ENCODE measurements at regions not wholly inside any gene's neighbourhood (a gene's known extent, or its start where the extent isn't known, plus 50 kb on each side); places are given as distances from the start of the nearest gene placed in this dataset.

DNA sequence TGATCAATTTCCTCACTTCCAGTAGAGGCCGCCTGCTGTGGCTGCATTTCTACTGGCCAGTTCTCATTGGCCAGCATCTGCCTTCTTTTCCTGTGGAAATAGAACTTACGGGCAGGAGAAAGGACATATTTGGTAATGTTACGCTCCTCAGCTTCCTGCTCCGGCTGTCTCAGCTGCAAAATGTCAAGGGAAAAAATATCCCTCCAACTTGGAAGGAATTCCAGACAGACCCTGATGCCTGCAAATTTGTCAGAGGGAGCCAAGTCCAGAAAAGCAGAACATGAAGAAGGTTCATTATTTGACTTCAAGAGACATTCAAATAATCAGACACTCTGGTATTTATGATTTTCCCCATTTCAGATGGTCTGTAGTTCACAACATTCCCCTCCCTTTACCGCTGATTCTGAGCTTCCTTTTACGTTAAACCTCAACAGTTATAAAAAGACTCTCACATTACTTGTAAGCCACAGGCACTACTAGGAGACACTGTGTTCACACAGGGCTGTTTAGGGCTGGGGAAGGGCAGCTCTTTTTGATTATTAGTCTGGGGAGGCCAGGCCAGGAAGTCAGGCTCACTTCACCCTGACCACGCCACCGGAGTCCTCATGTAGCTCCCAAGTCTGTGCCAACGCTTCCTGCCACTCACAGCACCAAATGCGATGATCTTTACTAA lies 179.6 kb upstream of the CCN2 start:
- CTCF ChIA-PET, result interaction anchor here (0.8 kb wide), 1 partner anchor 28 kb away, joined by 3 read pairs; no protein-coding TSS in a partner anchor
- ATAC-seq (ENCODE audit: low read depth) (no peak), DNase-seq (no peak)
- H3K4me3 Mint-ChIP-seq, result peak overlapping the region; percentile 21
- H3K4me1 Mint-ChIP-seq, result peaks cover 60% of the 10 kb centered on the region
- H3K27ac Mint-ChIP-seq, result peak overlapping the region; percentile 72
- H3K27me3 Mint-ChIP-seq, result no peaks in the 10 kb centered on the region
- H3K9me3 Mint-ChIP-seq, result no peaks in the 10 kb centered on the region
- intact Hi-C loops (cut with micrococcal nuclease), result loop anchor here (5.0 to 10.0 kb wide), 3 partner anchors 176 to 443 kb away; partner anchors contain the start of gene CCN2
- POLR2A ChIA-PET, result no interaction called here
- no peaks in the 10 kb centered on the region for H3K36me3 Mint-ChIP-seq (ENCODE audit: low read depth)
- TF ChIP-seq, protein P1, sequence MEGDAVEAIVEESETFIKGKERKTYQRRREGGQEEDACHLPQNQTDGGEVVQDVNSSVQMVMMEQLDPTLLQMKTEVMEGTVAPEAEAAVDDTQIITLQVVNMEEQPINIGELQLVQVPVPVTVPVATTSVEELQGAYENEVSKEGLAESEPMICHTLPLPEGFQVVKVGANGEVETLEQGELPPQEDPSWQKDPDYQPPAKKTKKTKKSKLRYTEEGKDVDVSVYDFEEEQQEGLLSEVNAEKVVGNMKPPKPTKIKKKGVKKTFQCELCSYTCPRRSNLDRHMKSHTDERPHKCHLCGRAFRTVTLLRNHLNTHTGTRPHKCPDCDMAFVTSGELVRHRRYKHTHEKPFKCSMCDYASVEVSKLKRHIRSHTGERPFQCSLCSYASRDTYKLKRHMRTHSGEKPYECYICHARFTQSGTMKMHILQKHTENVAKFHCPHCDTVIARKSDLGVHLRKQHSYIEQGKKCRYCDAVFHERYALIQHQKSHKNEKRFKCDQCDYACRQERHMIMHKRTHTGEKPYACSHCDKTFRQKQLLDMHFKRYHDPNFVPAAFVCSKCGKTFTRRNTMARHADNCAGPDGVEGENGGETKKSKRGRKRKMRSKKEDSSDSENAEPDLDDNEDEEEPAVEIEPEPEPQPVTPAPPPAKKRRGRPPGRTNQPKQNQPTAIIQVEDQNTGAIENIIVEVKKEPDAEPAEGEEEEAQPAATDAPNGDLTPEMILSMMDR (IDR thresholded peaks at IDR 0.05), result no peak

- no peaks in the 10 kb centered on the region for H3K9me3 Mint-ChIP-seq
- POLR2A ChIA-PET, result no interaction called here
Observed at GRCh38 chr6:132128424-132128823, 177.3 kb upstream of the CCN2 start.

GRCh38 chr6:132126150-132126549 lies 175.0 kb upstream of the CCN2 start:
- Mint-ChIP-seq H3K27me3 (no peaks in the 10 kb centered on the region), H3K9me3 (no peaks in the 10 kb centered on the region), H3K36me3 (ENCODE audit: low read depth) (no peaks in the 10 kb centered on the region), H3K4me3 (no peak overlapping the region), H3K27ac (no peak overlapping the region), H3K4me1 (peaks cover 14% of the 10 kb centered on the region)
- ATAC-seq (ENCODE audit: low read depth), result no peak
- ChIA-PET CTCF (no interaction called here), POLR2A (no interaction called here)
- TF ChIP-seq, protein P1 (IDR thresholded peaks at IDR 0.05), result no peak
- no peak for DNase-seq
- intact Hi-C loops (cut with micrococcal nuclease), result no loop called here

More at GRCh38 chr6:132128424-132128823, 177.3 kb upstream of the CCN2 start:
- ATAC-seq (ENCODE audit: low read depth) (no peak), DNase-seq (no peak)
- no peak overlapping the region for H3K4me3 Mint-ChIP-seq
- CTCF ChIA-PET, result no interaction called here
- no peaks in the 10 kb centered on the region for H3K36me3 Mint-ChIP-seq (ENCODE audit: low read depth)
- no peak overlapping the region for H3K27ac Mint-ChIP-seq
- no peaks in the 10 kb centered on the region for H3K27me3 Mint-ChIP-seq
- intact Hi-C loops (cut with micrococcal nuclease), result no loop called here
- TF ChIP-seq, protein P1 (IDR thresholded peaks at IDR 0.05), result no peak
- H3K4me1 Mint-ChIP-seq, result peaks cover 37% of the 10 kb centered on the region

- POLR2A ChIA-PET, result no interaction called here
- CTCF ChIA-PET, result no interaction called here
- Mint-ChIP-seq H3K27me3 (no peaks in the 10 kb centered on the region), H3K4me3 (no peak overlapping the region), H3K9me3 (no peaks in the 10 kb centered on the region), H3K4me1 (no peaks in the 10 kb centered on the region), H3K36me3 (ENCODE audit: low read depth) (no peaks in the 10 kb centered on the region), H3K27ac (no peak overlapping the region)
- ATAC-seq (ENCODE audit: low read depth) (no peak), DNase-seq (no peak)
- intact Hi-C loops (cut with micrococcal nuclease), result no loop called here
- TF ChIP-seq, protein P1 (IDR thresholded peaks at IDR 0.05), result no peak
Observed at GRCh38 chr6:132122871-132123270, 171.7 kb upstream of the CCN2 start.

DNA sequence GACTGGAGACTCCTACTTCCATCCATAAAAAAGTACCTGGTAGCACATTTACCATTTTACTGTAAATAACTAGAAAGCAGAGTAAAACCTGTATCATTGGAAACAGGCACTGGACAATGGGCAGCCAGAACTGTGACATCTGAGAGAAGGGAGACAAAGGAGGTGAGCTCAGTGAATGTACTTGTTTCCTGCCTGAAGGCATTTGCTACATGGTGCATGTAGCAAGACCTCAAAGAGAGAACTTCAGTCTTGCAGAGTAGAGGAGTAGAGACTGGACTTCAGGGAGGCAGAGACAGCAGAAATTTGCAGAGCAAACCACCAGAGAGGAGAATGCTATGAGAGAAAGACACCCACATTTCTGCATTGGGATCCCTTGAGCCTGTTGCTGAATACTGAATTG lies 171.0 kb upstream of the CCN2 start:
- no peaks in the 10 kb centered on the region for H3K9me3 Mint-ChIP-seq
- H3K27ac Mint-ChIP-seq, result no peak overlapping the region
- H3K36me3 Mint-ChIP-seq (ENCODE audit: low read depth), result no peaks in the 10 kb centered on the region
- ChIA-PET POLR2A (no interaction called here), CTCF (no interaction called here)
- H3K4me1 Mint-ChIP-seq, result no peaks in the 10 kb centered on the region
- no peak for ATAC-seq (ENCODE audit: low read depth)
- TF ChIP-seq, protein P1 (IDR thresholded peaks at IDR 0.05), result no peak
- no peak overlapping the region for H3K4me3 Mint-ChIP-seq
- H3K27me3 Mint-ChIP-seq, result no peaks in the 10 kb centered on the region
- intact Hi-C loops (cut with micrococcal nuclease), result no loop called here
- no peak for DNase-seq
